Stimulated activated CD4-positive, alpha-beta T cell treated with anti-CD3 and anti-CD28 coated beads, Interleukin-4, amount 100 ng/mL, for 1 hour (primary cell): ENCODE measurements at regions not wholly inside any gene's neighbourhood (a gene's known extent, or its start where the extent isn't known, plus 50 kb on each side); places are given as distances from the start of the nearest gene placed in this dataset.
"Not testable (repeated sequence)": the region's sequence is repeated elsewhere in the genome, so short reads cannot be mapped to it uniquely, and the experiment has no call there.

Experiments used
- DNase-seq: peaks from one replicate; pipeline ENCODE4 v3.0.0-alpha.2; 2020

DNA sequence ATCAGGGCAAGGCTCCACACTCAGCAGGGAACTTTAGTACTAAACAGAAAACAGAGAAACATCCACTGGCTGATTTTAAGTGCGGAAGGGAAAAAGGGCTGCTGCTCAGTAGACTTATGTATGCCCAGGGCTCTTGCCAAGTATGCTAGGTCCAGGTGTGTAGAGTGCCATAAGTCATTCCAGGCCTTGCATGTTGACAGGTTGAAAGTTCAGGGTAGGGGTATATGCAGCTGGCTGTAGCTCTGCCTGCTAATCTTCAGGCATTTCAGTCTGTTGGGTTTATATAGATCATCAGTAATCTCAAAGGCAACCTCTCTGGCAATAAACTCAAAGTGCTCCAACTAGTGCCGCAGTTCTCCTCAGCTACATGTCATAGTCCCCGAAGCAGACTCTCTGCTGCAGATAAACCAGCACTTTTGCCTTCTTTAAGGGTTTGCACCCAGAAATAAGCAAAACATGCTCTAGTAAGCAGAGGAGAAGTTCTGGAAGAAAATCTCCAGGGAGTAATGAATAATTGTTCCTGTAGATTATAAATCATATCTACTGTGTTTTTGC is 134.9 kb upstream of the GRIA3 start:
- DNase-seq = no peak

DNA sequence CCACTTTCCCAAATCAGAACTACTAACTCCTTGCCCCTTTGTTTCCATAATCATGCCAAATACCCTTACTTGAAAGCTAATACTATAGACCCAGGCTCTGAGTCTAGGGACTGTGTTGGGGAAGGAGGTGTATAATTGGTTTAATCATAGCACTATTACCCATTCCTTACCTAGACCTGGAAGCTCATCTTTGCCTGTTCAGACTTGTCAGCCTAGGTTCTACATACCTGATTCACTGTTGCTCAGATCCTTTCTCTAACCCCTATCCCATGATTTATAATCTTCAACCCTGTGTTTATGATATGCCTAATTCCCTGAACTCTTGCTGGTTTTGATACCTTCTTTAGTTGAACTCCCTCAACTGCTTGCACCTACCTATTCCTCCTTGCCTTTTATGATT is 123.1 kb upstream of the GRIA3 start:
- no peak for DNase-seq

DNA sequence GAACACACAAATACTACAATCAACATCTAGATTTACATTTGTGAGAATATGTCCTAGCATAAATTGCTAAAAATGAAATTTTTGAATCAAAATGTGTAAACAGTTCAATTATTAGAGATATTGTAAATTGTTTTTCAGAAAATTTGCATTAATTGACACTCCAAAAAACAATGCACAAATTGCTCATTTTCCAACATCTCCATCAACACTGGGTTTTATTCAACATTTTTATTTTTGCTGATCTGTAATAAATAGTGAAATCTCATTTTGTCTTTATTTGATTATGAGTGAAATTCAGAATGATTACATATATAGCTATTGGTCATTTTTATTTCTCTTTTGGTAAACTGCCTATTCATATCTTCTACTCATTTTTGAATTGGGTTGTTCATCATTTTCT is 120.0 kb upstream of the GRIA3 start:
- no peak for DNase-seq

DNA sequence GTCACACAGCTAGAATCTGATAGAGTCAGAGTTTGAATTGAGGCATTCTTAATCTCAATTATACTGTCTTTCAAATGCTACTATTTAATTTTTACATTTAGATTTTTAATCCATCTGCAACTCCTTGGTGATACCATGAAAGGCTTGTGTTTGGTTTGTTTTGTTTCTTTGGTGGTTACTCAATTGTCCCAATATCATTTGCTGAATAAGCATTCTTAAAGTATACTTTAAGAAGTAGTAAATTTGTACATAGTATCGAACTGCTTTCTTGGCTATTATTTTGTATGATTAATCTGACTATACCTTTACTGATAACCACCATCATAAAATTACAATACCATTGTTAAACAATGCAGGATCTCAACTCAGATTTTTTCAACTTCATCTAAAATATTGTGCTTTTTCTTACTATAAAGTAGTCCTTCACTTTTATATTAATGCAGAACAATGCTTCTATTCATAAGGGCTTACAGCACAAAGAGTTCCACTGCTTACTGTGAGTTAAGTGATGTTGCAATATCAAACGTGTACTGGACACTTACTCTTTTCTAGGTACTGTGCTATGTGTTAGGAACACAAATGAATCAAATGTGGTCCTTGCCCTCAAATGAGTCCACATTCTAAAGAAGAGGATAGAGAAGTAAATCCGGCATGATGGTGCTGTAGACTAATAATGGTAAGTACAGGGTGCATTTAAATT is 111.2 kb upstream of the GRIA3 start:
- no peak for DNase-seq

- no peak for DNase-seq
Measured at GRCh38 chrX:123075947-123076561, 108.0 kb upstream of the GRIA3 start.

DNA sequence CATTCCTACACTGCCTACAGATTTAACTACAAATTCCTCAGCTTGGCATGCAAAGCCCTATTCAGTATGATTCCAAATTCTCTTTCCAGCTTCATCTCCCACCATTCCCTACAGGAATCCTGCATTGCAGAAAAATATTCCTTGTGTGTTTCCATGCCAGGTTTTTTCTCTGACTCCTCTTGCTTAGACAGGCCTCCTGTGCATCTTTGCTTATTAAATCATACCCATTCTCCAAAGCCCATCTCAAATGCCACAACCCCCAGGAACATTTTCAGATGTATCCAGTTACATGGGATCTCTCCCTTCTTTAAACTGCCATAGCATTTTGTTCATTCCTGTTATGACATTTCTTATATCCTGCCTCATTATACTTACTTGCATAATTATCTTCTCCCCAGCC is 106.4 kb upstream of the GRIA3 start:
- DNase-seq = no peak

GRCh38 chrX:123080065-123080464 is 104.0 kb upstream of the GRIA3 start:
- DNase-seq = no peak

GRCh38 chrX:123081776-123082175 is 102.3 kb upstream of the GRIA3 start:
- DNase-seq = no peak

DNA sequence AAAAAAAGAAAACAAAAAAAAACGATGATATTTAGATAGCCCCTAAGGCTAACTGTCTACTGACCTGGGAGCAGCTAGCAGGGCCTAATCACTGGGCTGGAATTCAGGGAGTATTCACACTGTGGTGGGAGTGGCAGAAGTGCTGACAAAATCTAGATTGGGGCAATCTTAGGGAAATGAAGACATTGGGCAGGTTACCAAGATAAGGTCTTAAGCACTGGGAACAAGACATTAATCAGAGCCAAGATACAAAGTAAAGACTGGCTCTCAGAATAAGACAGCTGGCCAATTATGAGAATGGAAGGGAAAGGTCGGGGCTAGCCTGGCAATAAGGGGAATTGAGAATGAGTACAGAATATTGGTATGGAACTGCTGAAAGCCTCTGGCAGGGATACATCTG is 100.2 kb upstream of the GRIA3 start:
- no peak for DNase-seq

GRCh38 chrX:123084797-123085196 is 99.3 kb upstream of the GRIA3 start:
- no peak for DNase-seq

- DNase-seq = no peak
Measured at GRCh38 chrX:123085311-123085940, 98.7 kb upstream of the GRIA3 start.

DNA sequence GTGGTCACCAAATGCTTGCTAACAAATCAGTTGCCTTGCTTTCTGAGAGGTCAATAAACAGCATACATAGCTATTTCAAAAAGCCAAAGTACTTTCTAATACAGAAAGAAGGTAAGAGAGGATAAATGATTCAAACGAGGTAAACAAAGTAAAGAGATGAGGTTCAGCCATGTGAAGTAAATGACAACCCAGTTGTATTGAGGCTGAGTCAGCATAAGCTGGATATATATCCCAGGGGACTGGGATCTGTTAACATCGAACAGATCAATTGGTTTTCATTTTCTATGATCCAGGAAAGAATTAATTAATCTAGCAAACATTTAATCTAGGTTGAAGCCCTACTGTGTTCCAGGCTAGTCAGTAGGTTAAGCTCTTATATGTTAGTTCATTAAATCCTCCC is 97.3 kb upstream of the GRIA3 start:
- no peak for DNase-seq

DNA sequence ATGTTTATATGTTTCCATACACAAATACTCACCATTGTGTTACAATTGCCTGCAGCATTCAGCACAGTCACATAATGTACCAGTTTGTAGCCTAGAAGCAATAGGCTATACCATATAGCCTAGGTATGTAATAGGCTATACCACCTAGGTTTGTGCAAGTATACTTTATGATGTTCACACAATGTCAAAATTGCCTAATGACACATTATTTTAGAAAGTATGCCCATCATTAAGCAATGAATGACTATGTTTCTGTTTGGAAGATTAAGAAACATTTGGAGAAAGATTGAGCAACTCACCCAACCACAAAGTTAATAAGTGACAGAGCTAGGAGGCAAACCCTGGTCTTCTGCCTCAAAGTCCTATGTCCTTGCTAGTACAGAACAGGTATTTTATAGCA is 96.8 kb upstream of the GRIA3 start:
- DNase-seq = no peak

GRCh38 chrX:123088331-123088730 is 95.7 kb upstream of the GRIA3 start:
- no peak for DNase-seq

- no peak for DNase-seq
Measured at GRCh38 chrX:123088930-123089329, 95.1 kb upstream of the GRIA3 start.

- DNase-seq = no peak
Measured at GRCh38 chrX:123093792-123094191, 90.3 kb upstream of the GRIA3 start.

GRCh38 chrX:123108513-123109427 is 75.3 kb upstream of the GRIA3 start:
- no peak for DNase-seq

DNA sequence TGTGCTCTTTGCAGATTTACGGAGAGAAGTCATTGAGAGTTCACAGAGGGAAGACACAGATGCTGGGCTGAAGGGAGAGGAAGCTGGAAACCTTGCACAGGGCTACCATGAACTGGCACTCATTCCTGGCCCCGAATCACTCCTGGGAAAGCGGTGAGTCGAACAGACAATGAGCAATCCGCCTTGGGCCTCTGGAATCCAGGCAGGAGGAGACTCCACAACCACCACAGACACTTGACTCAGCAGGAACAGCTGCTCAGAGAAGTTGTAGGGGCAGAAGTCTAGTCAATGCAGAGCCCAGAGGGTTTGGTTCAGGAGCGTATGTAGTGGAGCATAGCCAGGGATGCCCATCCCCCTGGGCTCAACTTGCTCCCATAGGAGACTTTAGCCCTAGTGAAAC is 62.8 kb upstream of the GRIA3 start:
- no peak for DNase-seq

DNA sequence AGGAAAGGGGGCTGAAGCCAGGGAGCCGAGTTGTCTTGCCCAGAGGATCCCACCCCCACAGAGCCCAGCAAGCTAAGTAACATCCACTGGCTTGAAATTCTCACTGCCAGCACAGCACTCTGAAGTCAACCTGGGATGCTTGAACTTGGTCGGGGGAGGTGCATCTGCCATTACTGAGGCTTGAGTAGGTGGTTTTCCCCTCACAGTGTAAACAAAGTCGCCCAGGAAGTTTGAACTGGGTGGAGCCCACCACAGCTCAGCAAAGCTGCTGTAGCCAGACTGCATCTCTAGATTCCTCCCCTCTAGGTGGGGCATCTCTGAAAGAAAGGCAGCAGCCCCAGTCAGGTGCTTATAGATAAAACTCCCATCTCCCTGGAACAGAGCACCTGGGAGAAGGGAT is 54.3 kb upstream of the GRIA3 start:
- not testable (repeated sequence) for DNase-seq
